ENCODE measurements at regions not wholly inside any gene's neighbourhood (a gene's known extent, or its start where the extent isn't known, plus 50 kb on each side); places are given as distances from the start of the nearest gene placed in this dataset.

- FAIRE-seq (no peak), ATAC-seq (no peak), DNase-seq (ENCODE audit: low read depth, low spot score) (no peak)
- Histone ChIP-seq H2AFZ (ENCODE audit: control insufficient read depth, low read depth, low read length) (no peak overlapping the region), H3K9ac (ENCODE audit: control insufficient read depth, insufficient read depth, low read length) (no peak overlapping the region), H4K20me1 (ENCODE audit: control insufficient read depth, insufficient read depth) (no peaks in the 10 kb centered on the region), H3K4me2 (ENCODE audit: control insufficient read depth, insufficient read depth) (no peak overlapping the region), H3K36me3 (ENCODE audit: control insufficient read depth in 2 of 2, insufficient read depth in 2 of 2, low read length in 1 of 2) (no peaks in the 10 kb centered on the region), H3K9me3 (replicated peaks; ENCODE audit: control insufficient read depth, insufficient read depth, low read length) (no peaks in the 10 kb centered on the region), H3K79me2 (ENCODE audit: control insufficient read depth, insufficient read depth, low read length) (no peaks in the 10 kb centered on the region), H3K4me1 (ENCODE audit: control insufficient read depth, insufficient read depth, low read length) (no peaks in the 10 kb centered on the region), H3K27me3 (replicated peaks in 1 of 2; ENCODE audit: control insufficient read depth in 2 of 2, insufficient read depth in 2 of 2, low read length in 1 of 2) (no peaks in the 10 kb centered on the region), H3K27ac (ENCODE audit: control insufficient read depth, insufficient read depth) (no peak overlapping the region), H3K4me3 (no peak overlapping the region)
- TF ChIP-seq MTA3 (IDR thresholded peaks at IDR 0.05; ENCODE audit: borderline replicate concordance, low read length) = no peak
- TF ChIP-seq ZNF274 (IDR thresholded peaks at IDR 0.05; ENCODE audit: insufficient read depth, insufficient read length) = no peak
- no peak for TF ChIP-seq CEBPB (IDR thresholded peaks at IDR 0.05; ENCODE audit: borderline replicate concordance in 1 of 2, low read depth in 2 of 2, low read length in 2 of 2)
- TF ChIP-seq NFXL1 (IDR thresholded peaks at IDR 0.05; ENCODE audit: borderline replicate concordance) = no peak
- no peak for TF ChIP-seq NFIC (IDR thresholded peaks at IDR 0.05; ENCODE audit: low read depth, low read length)
- TF ChIP-seq MYC (IDR thresholded peaks at IDR 0.05; ENCODE audit: insufficient read depth, insufficient read length, insufficient replicate concordance, low read length, severe bottlenecking) = no peak
- TF ChIP-seq, protein P1, sequence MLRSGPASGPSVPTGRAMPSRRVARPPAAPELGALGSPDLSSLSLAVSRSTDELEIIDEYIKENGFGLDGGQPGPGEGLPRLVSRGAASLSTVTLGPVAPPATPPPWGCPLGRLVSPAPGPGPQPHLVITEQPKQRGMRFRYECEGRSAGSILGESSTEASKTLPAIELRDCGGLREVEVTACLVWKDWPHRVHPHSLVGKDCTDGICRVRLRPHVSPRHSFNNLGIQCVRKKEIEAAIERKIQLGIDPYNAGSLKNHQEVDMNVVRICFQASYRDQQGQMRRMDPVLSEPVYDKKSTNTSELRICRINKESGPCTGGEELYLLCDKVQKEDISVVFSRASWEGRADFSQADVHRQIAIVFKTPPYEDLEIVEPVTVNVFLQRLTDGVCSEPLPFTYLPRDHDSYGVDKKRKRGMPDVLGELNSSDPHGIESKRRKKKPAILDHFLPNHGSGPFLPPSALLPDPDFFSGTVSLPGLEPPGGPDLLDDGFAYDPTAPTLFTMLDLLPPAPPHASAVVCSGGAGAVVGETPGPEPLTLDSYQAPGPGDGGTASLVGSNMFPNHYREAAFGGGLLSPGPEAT (IDR thresholded peaks at IDR 0.05; ENCODE audit: low read depth) = no peak
- TF ChIP-seq JUND (IDR thresholded peaks at IDR 0.05; ENCODE audit: low read depth, low read length) = no peak
- no peak for TF ChIP-seq RUNX3 (IDR thresholded peaks at IDR 0.05; ENCODE audit: low read length)
- no peak for TF ChIP-seq GABPA (IDR thresholded peaks at IDR 0.05; ENCODE audit: low read depth)
- no peak for TF ChIP-seq IRF4 (IDR thresholded peaks at IDR 0.05; ENCODE audit: low read depth, low read length)
- no peak for TF ChIP-seq BCL11A (IDR thresholded peaks at IDR 0.05; ENCODE audit: low read depth, low read length)
- no peak for TF ChIP-seq NBN (IDR thresholded peaks at IDR 0.05)
- TF ChIP-seq, protein P2, sequence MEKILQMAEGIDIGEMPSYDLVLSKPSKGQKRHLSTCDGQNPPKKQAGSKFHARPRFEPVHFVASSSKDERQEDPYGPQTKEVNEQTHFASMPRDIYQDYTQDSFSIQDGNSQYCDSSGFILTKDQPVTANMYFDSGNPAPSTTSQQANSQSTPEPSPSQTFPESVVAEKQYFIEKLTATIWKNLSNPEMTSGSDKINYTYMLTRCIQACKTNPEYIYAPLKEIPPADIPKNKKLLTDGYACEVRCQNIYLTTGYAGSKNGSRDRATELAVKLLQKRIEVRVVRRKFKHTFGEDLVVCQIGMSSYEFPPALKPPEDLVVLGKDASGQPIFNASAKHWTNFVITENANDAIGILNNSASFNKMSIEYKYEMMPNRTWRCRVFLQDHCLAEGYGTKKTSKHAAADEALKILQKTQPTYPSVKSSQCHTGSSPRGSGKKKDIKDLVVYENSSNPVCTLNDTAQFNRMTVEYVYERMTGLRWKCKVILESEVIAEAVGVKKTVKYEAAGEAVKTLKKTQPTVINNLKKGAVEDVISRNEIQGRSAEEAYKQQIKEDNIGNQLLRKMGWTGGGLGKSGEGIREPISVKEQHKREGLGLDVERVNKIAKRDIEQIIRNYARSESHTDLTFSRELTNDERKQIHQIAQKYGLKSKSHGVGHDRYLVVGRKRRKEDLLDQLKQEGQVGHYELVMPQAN (conservative IDR thresholded peaks at IDR 0.05) = no peak
- no peak for TF ChIP-seq SMAD1 (IDR thresholded peaks at IDR 0.05; ENCODE audit: low read depth, partially characterized antibody)
- intact Hi-C loops (cut with micrococcal nuclease; ENCODE audit: unreplicated experiment) (no loop called here), in situ Hi-C loops (cut with MboI) (no loop called here)
- RAD21 ChIA-PET (ENCODE audit: unreplicated experiment) = no interaction called here
- no TSS peak for BruUV-seq (replicated peaks)
- SMC1A ChIA-PET (ENCODE audit: uncharacterized antibody, unreplicated experiment) = no interaction called here
- POLR2A ChIA-PET = no interaction called here
- WGBS (ENCODE audit: insufficient coverage, insufficient replicate concordance, low lambda C conversion rate, missing lambda C conversion rate) = 91% methylated on average over 2 of the region's 2 CpGs
- CTCF ChIA-PET = no interaction called here
Observed at GRCh38 chr5:67681703-67682102, 485.1 kb upstream of the CD180 start.
